OCI-LY3 (cell line): ENCODE measurements at regions not wholly inside any gene's neighbourhood (a gene's known extent, or its start where the extent isn't known, plus 50 kb on each side); places are given as distances from the start of the nearest gene placed in this dataset.

Experiments
- EZH2phosphoT487 ChIP-seq: fragments of 200-600 bp; shearing (Covaris generic); IDR thresholded peaks from 2 replicates; pipeline ENCODE4 v1.6.1; 2018; ENCODE audit warnings: antibody characterized with exemption, mixed run types, low read depth
- TF ChIP-seq, protein P1 (sequence below): fragments of 200-600, 300-600 bp; sonication (generic); IDR thresholded peaks from 2 replicates; pipeline ENCODE4 v1.5.1; 2014; ENCODE audit warnings: antibody characterized with exemption, low read length, low read depth

DNA sequence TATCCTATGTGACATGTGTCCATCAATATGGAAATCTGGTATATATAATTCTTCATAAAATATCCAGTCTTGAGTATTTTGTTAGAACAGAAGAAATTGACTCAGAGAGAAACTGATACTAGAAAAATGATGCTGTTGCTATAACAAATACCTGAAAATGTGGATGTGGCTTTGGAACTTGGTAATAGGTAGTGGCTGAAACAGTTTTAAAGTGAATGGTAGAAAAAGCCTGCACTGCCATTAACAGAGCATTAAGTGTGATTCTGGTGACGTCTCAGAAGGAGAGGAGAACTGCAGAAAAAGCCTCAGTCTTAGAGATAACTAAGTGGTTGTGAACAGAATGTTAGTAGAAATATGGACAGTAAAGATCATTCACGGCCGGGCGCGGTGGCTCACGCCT, 634.9 kb upstream of the ZNF608 start:
- TF ChIP-seq, protein P1, sequence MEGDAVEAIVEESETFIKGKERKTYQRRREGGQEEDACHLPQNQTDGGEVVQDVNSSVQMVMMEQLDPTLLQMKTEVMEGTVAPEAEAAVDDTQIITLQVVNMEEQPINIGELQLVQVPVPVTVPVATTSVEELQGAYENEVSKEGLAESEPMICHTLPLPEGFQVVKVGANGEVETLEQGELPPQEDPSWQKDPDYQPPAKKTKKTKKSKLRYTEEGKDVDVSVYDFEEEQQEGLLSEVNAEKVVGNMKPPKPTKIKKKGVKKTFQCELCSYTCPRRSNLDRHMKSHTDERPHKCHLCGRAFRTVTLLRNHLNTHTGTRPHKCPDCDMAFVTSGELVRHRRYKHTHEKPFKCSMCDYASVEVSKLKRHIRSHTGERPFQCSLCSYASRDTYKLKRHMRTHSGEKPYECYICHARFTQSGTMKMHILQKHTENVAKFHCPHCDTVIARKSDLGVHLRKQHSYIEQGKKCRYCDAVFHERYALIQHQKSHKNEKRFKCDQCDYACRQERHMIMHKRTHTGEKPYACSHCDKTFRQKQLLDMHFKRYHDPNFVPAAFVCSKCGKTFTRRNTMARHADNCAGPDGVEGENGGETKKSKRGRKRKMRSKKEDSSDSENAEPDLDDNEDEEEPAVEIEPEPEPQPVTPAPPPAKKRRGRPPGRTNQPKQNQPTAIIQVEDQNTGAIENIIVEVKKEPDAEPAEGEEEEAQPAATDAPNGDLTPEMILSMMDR: no peak
- no peak for TF ChIP-seq EZH2phosphoT487
